SK-N-SH treated with all-trans-retinoic acid at 6 μM for 48 hours (cell line): ENCODE measurements at regions not wholly inside any gene's neighbourhood (a gene's known extent, or its start where the extent isn't known, plus 50 kb on each side); places are given as distances from the start of the nearest gene placed in this dataset.
"Not testable (repeated sequence)": the region's sequence is repeated elsewhere in the genome, so short reads cannot be mapped to it uniquely, and the experiment has no call there.

ENCODE experiments used
- ATAC-seq: fragments of 200-7000 bp; cut with Tn5 transposase; 3 replicates; pipeline ENCODE4 v1.9.1; 2020; ENCODE audit warnings: mild to moderate bottlenecking, moderate library complexity
- ARNTL ChIP-seq: fragments of 450-650 bp; formaldehyde crosslinking; IDR thresholded peaks from 2 replicates; pipeline ENCODE4 v1.5.0; 2020; ENCODE audit warnings: low read depth, mild to moderate bottlenecking, moderate library complexity, borderline replicate concordance
- BACH2 ChIP-seq: fragments of 250-450 bp; sonication (Bioruptor Pico); IDR thresholded peaks from 2 replicates; pipeline ENCODE4 v1.9.0; 2021; ENCODE audit warnings: mild to moderate bottlenecking, borderline replicate concordance
- CSDC2 ChIP-seq: fragments of 250-450 bp; sonication (Bioruptor Pico); IDR thresholded peaks from 2 replicates; pipeline ENCODE4 v1.5.0; 2020; ENCODE audit warnings: mild to moderate bottlenecking, moderate library complexity
- CSRNP3 ChIP-seq: fragments of 250-450 bp; sonication (Bioruptor Pico); IDR thresholded peaks from 2 replicates; pipeline ENCODE4 v1.5.1; 2021; ENCODE audit warnings: mild to moderate bottlenecking, moderate library complexity
- ESRRG ChIP-seq: fragments of 250-450 bp; sonication (Bioruptor Pico); IDR thresholded peaks from 2 replicates; pipeline ENCODE4 v1.6.1; 2021; ENCODE audit warnings: mild to moderate bottlenecking
- ISL1 ChIP-seq: fragments of 250-450 bp; sonication (Bioruptor Pico); IDR thresholded peaks from 2 replicates; pipeline ENCODE4 v2.1.2; 2022; ENCODE audit warnings: mild to moderate bottlenecking, moderate library complexity
- OSR1 ChIP-seq: fragments of 250-450 bp; sonication (Bioruptor Pico); IDR thresholded peaks from 2 replicates; pipeline ENCODE4 v1.8.0; 2022; ENCODE audit warnings: moderate library complexity, mild to moderate bottlenecking, inconsistent platforms
- PATZ1 ChIP-seq: fragments of 250-450 bp; sonication (Bioruptor Pico); IDR thresholded peaks from 2 replicates; pipeline ENCODE4 v1.8.0; 2020; ENCODE audit warnings: mild to moderate bottlenecking, moderate library complexity, borderline replicate concordance
- POU6F1 ChIP-seq: fragments of 250-450 bp; sonication (Bioruptor Pico); IDR thresholded peaks from 2 replicates; pipeline ENCODE4 v1.8.0; 2021; ENCODE audit warnings: low read depth, mild to moderate bottlenecking, moderate library complexity, borderline replicate concordance
- RARB ChIP-seq: fragments of 250-450 bp; sonication (Bioruptor Pico); IDR thresholded peaks from 2 replicates; pipeline ENCODE4 v1.8.0; 2021; ENCODE audit warnings: mild to moderate bottlenecking, moderate library complexity
- SNAI2 ChIP-seq: fragments of 250-450 bp; sonication (Bioruptor Pico); IDR thresholded peaks from 2 replicates; pipeline ENCODE4 v1.5.0; 2020; ENCODE audit warnings: mild to moderate bottlenecking, moderate library complexity
- TCF4 ChIP-seq: fragments of 250-450 bp; sonication (Bioruptor Pico); IDR thresholded peaks from 2 replicates; pipeline ENCODE4 v1.8.0; 2021; ENCODE audit warnings: mild to moderate bottlenecking, moderate library complexity, borderline replicate concordance
- TOX ChIP-seq: fragments of 250-450 bp; sonication (Bioruptor Pico); IDR thresholded peaks from 2 replicates; pipeline ENCODE4 v1.8.0; 2021; ENCODE audit warnings: mild to moderate bottlenecking, moderate library complexity, borderline replicate concordance
- TSHZ2 ChIP-seq: fragments of 250-450 bp; sonication (Bioruptor Pico); IDR thresholded peaks from 2 replicates; pipeline ENCODE4 v1.5.0; 2020; ENCODE audit warnings: mild to moderate bottlenecking, moderate library complexity
- ZC3H10 ChIP-seq: fragments of 250-450 bp; sonication (Bioruptor Pico); IDR thresholded peaks from 2 replicates; pipeline ENCODE4 v1.5.1; 2021; ENCODE audit warnings: mild to moderate bottlenecking, moderate library complexity
- ZFP30 ChIP-seq: fragments of 450-650 bp; formaldehyde crosslinking; IDR thresholded peaks from 2 replicates; pipeline ENCODE4 v1.5.0; 2022; ENCODE audit warnings: mild to moderate bottlenecking, moderate library complexity
- ZNF565 ChIP-seq: fragments of 450-650 bp; formaldehyde crosslinking; conservative IDR thresholded peaks from 2 replicates; pipeline ENCODE4 v1.5.0; 2020; ENCODE audit warnings: low read depth, mild to moderate bottlenecking, moderate library complexity
- ZNF70 ChIP-seq: fragments of 450-650 bp; formaldehyde crosslinking; IDR thresholded peaks from 2 replicates; pipeline ENCODE4 v1.5.0; 2020; ENCODE audit warnings: mild to moderate bottlenecking, moderate library complexity
- ZNF8 ChIP-seq: fragments of 450-650 bp; formaldehyde crosslinking; IDR thresholded peaks from 2 replicates; pipeline ENCODE4 v1.5.0; 2020; ENCODE audit warnings: mild to moderate bottlenecking, moderate library complexity

GRCh38 chr16:46427340-46428107 lies 193.7 kb downstream of the SHCBP1 start:
- no peak for ATAC-seq
- TF ChIP-seq ZNF8 (CRISPR knock-in tag): no peak
- TF ChIP-seq ISL1: no peak
- no peak for TF ChIP-seq BACH2 (CRISPR knock-in tag)
- TF ChIP-seq ARNTL (CRISPR knock-in tag): no peak
- no peak for TF ChIP-seq PATZ1 (CRISPR knock-in tag)
- no peak for TF ChIP-seq CSRNP3 (CRISPR knock-in tag)
- TF ChIP-seq SNAI2 (CRISPR knock-in tag): no peak
- TF ChIP-seq POU6F1 (CRISPR knock-in tag): no peak
- TF ChIP-seq ZNF70 (CRISPR knock-in tag): no peak
- no peak for TF ChIP-seq TCF4 (CRISPR knock-in tag)
- TF ChIP-seq ZNF565: no peak
- no peak for TF ChIP-seq OSR1 (CRISPR knock-in tag)
- no peak for TF ChIP-seq ZC3H10 (CRISPR knock-in tag)
- no peak for TF ChIP-seq ZFP30
- no peak for TF ChIP-seq TOX
- TF ChIP-seq RARB (CRISPR knock-in tag): no peak

GRCh38 chr16:46426336-46426735 lies 194.8 kb downstream of the SHCBP1 start:
- ATAC-seq: no peak
- TF ChIP-seq RARB (CRISPR knock-in tag) (no peak), ZNF70 (CRISPR knock-in tag) (no peak), ISL1 (no peak), CSDC2 (CRISPR knock-in tag) (no peak), ZNF565 (no peak), BACH2 (CRISPR knock-in tag) (no peak), ZNF8 (CRISPR knock-in tag) (no peak), TSHZ2 (CRISPR knock-in tag) (no peak), SNAI2 (CRISPR knock-in tag) (no peak)

GRCh38 chr16:46404028-46404427 lies 217.2 kb downstream of the SHCBP1 start:
- no peak for ATAC-seq
- TF ChIP-seq SNAI2 (CRISPR knock-in tag): no peak
- no peak for TF ChIP-seq ESRRG (CRISPR knock-in tag)
- no peak for TF ChIP-seq TCF4 (CRISPR knock-in tag)

- ATAC-seq: not testable (repeated sequence)
Measured at GRCh38 chr16:46398559-46398958, 222.6 kb downstream of the SHCBP1 start.

GRCh38 chr16:46396883-46397270 lies 224.3 kb downstream of the SHCBP1 start:
- not testable (repeated sequence) for ATAC-seq

- ATAC-seq: not testable (repeated sequence)
Measured at GRCh38 chr16:46396131-46396882, 224.9 kb downstream of the SHCBP1 start.

- not testable (repeated sequence) for ATAC-seq
Measured at GRCh38 chr16:46395391-46395921, 225.7 kb downstream of the SHCBP1 start.

- not testable (repeated sequence) for ATAC-seq
Measured at GRCh38 chr16:46394963-46395362, 226.2 kb downstream of the SHCBP1 start.

- ATAC-seq: not testable (repeated sequence)
Measured at GRCh38 chr16:46394149-46394548, 227.0 kb downstream of the SHCBP1 start.
